ENCODE measurements at regions not wholly inside any gene's neighbourhood (a gene's known extent, or its start where the extent isn't known, plus 50 kb on each side); places are given as distances from the start of the nearest gene placed in this dataset.

DNA sequence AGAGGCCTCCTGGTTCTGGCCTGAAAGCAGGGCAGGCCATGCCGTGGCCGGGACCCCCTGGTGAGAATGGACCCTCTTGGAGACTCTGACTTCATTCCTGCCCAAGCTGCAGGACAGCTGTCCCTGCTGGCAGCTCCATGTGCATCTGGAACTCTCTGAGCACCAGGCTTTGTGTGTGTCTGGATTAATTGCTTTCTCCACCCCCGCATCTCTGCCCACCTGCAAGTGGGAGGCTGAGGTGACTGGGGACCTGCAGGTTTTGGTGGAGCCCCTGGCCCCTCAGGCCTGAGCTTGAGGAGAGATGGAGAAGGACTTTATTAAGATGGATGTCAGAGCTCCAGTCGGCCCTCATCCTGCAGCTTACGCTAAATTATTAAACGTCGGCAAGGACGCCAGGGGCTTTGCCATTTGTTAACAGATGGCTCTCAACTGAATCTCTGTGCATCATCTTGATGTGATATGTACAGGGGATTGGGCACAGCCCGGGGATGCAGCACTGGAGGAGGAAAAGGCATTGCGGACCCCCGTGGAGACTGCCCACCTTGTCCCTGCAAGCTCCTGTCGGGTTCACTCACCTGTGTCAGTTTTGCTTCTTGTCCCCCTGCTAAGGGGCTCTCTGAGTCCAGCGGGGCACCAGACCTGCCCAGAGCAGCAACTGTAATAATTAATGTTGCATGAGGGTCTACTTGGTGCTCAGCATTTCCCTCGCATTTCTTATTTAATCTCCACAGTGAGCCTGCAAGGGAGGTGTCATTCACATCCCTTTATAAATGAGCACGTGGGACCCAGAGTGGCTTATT, 154.1 kb upstream of the RPL38 start:
- no peaks in the 10 kb centered on the region for H3K9me3 ChIP-seq (ENCODE audit: low read length)
- H2AFZ ChIP-seq (ENCODE audit: low read depth, low read length): no peak overlapping the region
- no peak overlapping the region for H3K4me2 ChIP-seq (ENCODE audit: low read length)
- no peak overlapping the region for H3K9ac ChIP-seq (ENCODE audit: low read length)
- no peaks in the 10 kb centered on the region for H4K20me1 ChIP-seq (ENCODE audit: insufficient read depth)
- no peak for TF ChIP-seq RAD21 (conservative IDR thresholded peaks at IDR 0.05)
- TF ChIP-seq, protein P1, sequence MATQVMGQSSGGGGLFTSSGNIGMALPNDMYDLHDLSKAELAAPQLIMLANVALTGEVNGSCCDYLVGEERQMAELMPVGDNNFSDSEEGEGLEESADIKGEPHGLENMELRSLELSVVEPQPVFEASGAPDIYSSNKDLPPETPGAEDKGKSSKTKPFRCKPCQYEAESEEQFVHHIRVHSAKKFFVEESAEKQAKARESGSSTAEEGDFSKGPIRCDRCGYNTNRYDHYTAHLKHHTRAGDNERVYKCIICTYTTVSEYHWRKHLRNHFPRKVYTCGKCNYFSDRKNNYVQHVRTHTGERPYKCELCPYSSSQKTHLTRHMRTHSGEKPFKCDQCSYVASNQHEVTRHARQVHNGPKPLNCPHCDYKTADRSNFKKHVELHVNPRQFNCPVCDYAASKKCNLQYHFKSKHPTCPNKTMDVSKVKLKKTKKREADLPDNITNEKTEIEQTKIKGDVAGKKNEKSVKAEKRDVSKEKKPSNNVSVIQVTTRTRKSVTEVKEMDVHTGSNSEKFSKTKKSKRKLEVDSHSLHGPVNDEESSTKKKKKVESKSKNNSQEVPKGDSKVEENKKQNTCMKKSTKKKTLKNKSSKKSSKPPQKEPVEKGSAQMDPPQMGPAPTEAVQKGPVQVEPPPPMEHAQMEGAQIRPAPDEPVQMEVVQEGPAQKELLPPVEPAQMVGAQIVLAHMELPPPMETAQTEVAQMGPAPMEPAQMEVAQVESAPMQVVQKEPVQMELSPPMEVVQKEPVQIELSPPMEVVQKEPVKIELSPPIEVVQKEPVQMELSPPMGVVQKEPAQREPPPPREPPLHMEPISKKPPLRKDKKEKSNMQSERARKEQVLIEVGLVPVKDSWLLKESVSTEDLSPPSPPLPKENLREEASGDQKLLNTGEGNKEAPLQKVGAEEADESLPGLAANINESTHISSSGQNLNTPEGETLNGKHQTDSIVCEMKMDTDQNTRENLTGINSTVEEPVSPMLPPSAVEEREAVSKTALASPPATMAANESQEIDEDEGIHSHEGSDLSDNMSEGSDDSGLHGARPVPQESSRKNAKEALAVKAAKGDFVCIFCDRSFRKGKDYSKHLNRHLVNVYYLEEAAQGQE (IDR thresholded peaks at IDR 0.05; ENCODE audit: borderline replicate concordance): no peak
- TF ChIP-seq TAF1 (IDR thresholded peaks at IDR 0.05; ENCODE audit: low read depth): no peak
- no peak for TF ChIP-seq EZH2 (IDR thresholded peaks at IDR 0.05; ENCODE audit: borderline replicate concordance, insufficient read depth, low read length, poor library complexity, severe bottlenecking)
- TF ChIP-seq POLR2AphosphoS5 (IDR thresholded peaks at IDR 0.05): no peak
- TF ChIP-seq MXI1 (conservative IDR thresholded peaks at IDR 0.05; ENCODE audit: poor library complexity, severe bottlenecking): no peak
- TF ChIP-seq, protein P2, sequence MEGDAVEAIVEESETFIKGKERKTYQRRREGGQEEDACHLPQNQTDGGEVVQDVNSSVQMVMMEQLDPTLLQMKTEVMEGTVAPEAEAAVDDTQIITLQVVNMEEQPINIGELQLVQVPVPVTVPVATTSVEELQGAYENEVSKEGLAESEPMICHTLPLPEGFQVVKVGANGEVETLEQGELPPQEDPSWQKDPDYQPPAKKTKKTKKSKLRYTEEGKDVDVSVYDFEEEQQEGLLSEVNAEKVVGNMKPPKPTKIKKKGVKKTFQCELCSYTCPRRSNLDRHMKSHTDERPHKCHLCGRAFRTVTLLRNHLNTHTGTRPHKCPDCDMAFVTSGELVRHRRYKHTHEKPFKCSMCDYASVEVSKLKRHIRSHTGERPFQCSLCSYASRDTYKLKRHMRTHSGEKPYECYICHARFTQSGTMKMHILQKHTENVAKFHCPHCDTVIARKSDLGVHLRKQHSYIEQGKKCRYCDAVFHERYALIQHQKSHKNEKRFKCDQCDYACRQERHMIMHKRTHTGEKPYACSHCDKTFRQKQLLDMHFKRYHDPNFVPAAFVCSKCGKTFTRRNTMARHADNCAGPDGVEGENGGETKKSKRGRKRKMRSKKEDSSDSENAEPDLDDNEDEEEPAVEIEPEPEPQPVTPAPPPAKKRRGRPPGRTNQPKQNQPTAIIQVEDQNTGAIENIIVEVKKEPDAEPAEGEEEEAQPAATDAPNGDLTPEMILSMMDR (IDR thresholded peaks at IDR 0.05; ENCODE audit: poor library complexity, severe bottlenecking): no peak
- no peak for TF ChIP-seq EP300 (conservative IDR thresholded peaks at IDR 0.05; ENCODE audit: poor library complexity, severe bottlenecking)
- TF ChIP-seq SMC3 (conservative IDR thresholded peaks at IDR 0.05; ENCODE audit: poor library complexity): no peak
- H3K4me3 ChIP-seq (ENCODE audit: low read length): no peak overlapping the region
- no peaks in the 10 kb centered on the region for H3K36me3 ChIP-seq (ENCODE audit: insufficient read depth, low read length)
- H3F3A ChIP-seq (ENCODE audit: insufficient read depth, low read length, poor library complexity, severe bottlenecking): no peaks in the 10 kb centered on the region
- H3K27ac ChIP-seq (ENCODE audit: low read length): no peak overlapping the region
- H3K79me2 ChIP-seq (replicated peaks; ENCODE audit: insufficient read depth, low read length): no peaks in the 10 kb centered on the region
- no peaks in the 10 kb centered on the region for H3K27me3 ChIP-seq (ENCODE audit: insufficient read depth, low read depth, low read length)
- no peaks in the 10 kb centered on the region for H3K9me2 ChIP-seq (ENCODE audit: insufficient read depth, low read length)

DNA sequence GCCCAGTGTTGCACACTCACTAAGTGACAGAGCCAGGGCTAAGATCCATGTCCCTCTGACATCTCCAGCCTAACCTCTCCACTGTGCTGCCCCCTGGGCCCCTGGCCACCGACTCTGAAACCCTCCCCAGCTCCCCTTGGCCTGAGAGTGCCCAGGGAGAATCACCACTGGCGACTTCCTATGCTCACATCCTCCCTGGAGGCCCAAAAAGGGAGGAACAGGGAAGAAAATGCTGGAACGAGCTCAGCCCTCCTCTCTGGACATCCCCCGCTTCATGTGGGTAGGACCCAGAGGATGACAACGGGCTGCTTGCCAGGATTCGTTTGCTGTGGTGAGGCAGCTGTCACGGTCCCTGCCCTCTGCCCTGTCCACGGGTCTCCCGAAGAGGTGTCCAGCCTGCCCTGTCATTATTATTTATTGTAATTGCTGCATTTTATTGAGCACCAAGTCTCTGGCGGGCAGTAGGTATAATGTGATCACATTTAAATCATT, 153.5 kb upstream of the RPL38 start:
- Histone ChIP-seq H2AFZ (ENCODE audit: low read depth, low read length) (no peak overlapping the region), H3K9me2 (ENCODE audit: insufficient read depth, low read length) (no peaks in the 10 kb centered on the region), H3K9me3 (ENCODE audit: low read length) (no peaks in the 10 kb centered on the region), H3K79me2 (replicated peaks; ENCODE audit: insufficient read depth, low read length) (no peaks in the 10 kb centered on the region), H3K27me3 (ENCODE audit: insufficient read depth, low read depth, low read length) (no peaks in the 10 kb centered on the region), H3K4me3 (ENCODE audit: low read length) (no peak overlapping the region), H3K4me2 (ENCODE audit: low read length) (no peak overlapping the region), H3K9ac (ENCODE audit: low read length) (no peak overlapping the region), H3K36me3 (ENCODE audit: insufficient read depth, low read length) (no peaks in the 10 kb centered on the region), H3K27ac (ENCODE audit: low read length) (no peak overlapping the region), H4K20me1 (ENCODE audit: insufficient read depth) (no peaks in the 10 kb centered on the region), H3F3A (ENCODE audit: insufficient read depth, low read length, poor library complexity, severe bottlenecking) (no peaks in the 10 kb centered on the region)
- TF ChIP-seq TAF1 (IDR thresholded peaks at IDR 0.05; ENCODE audit: low read depth) (no peak), RAD21 (conservative IDR thresholded peaks at IDR 0.05) (no peak), SMC3 (conservative IDR thresholded peaks at IDR 0.05; ENCODE audit: poor library complexity) (no peak), EZH2 (IDR thresholded peaks at IDR 0.05; ENCODE audit: borderline replicate concordance, insufficient read depth, low read length, poor library complexity, severe bottlenecking) (no peak), POLR2AphosphoS5 (IDR thresholded peaks at IDR 0.05) (no peak), MXI1 (conservative IDR thresholded peaks at IDR 0.05; ENCODE audit: poor library complexity, severe bottlenecking) (no peak), EP300 (conservative IDR thresholded peaks at IDR 0.05; ENCODE audit: poor library complexity, severe bottlenecking) (no peak)
- TF ChIP-seq, protein P1 (IDR thresholded peaks at IDR 0.05; ENCODE audit: borderline replicate concordance): no peak
- TF ChIP-seq, protein P2 (IDR thresholded peaks at IDR 0.05; ENCODE audit: poor library complexity, severe bottlenecking): no peak

All from neural cell (in vitro differentiated cells).